SK-N-SH treated with all-trans-retinoic acid at 6 μM for 48 hours (cell line): ENCODE measurements at regions not wholly inside any gene's neighbourhood (a gene's known extent, or its start where the extent isn't known, plus 50 kb on each side); places are given as distances from the start of the nearest gene placed in this dataset.

Experiments
- ARNTL ChIP-seq: fragments of 450-650 bp; formaldehyde crosslinking; IDR thresholded peaks from 2 replicates; pipeline ENCODE4 v1.5.0; 2020; ENCODE audit warnings: low read depth, mild to moderate bottlenecking, moderate library complexity, borderline replicate concordance
- BACH2 ChIP-seq: fragments of 250-450 bp; sonication (Bioruptor Pico); IDR thresholded peaks from 2 replicates; pipeline ENCODE4 v1.9.0; 2021; ENCODE audit warnings: mild to moderate bottlenecking, borderline replicate concordance
- CSRNP3 ChIP-seq: fragments of 250-450 bp; sonication (Bioruptor Pico); IDR thresholded peaks from 2 replicates; pipeline ENCODE4 v1.5.1; 2021; ENCODE audit warnings: mild to moderate bottlenecking, moderate library complexity
- GLIS3 ChIP-seq: fragments of 250-450 bp; sonication (Bioruptor Pico); IDR thresholded peaks from 2 replicates; pipeline ENCODE4 v1.5.0; 2020; ENCODE audit warnings: mild to moderate bottlenecking, moderate library complexity
- ISL1 ChIP-seq: fragments of 250-450 bp; sonication (Bioruptor Pico); IDR thresholded peaks from 2 replicates; pipeline ENCODE4 v2.1.2; 2022; ENCODE audit warnings: mild to moderate bottlenecking, moderate library complexity
- OSR1 ChIP-seq: fragments of 250-450 bp; sonication (Bioruptor Pico); IDR thresholded peaks from 2 replicates; pipeline ENCODE4 v1.8.0; 2022; ENCODE audit warnings: moderate library complexity, mild to moderate bottlenecking, inconsistent platforms
- ZC3H10 ChIP-seq: fragments of 250-450 bp; sonication (Bioruptor Pico); IDR thresholded peaks from 2 replicates; pipeline ENCODE4 v1.5.1; 2021; ENCODE audit warnings: mild to moderate bottlenecking, moderate library complexity
- ZNF70 ChIP-seq: fragments of 450-650 bp; formaldehyde crosslinking; IDR thresholded peaks from 2 replicates; pipeline ENCODE4 v1.5.0; 2020; ENCODE audit warnings: mild to moderate bottlenecking, moderate library complexity
- TF ChIP-seq, protein P1 (sequence below): fragments of 250-450 bp; sonication (Bioruptor Pico); IDR thresholded peaks from 2 replicates; pipeline ENCODE4 v1.8.0; 2020; ENCODE audit warnings: mild to moderate bottlenecking, moderate library complexity, borderline replicate concordance
- TF ChIP-seq, protein P2 (sequence below): fragments of 250-450 bp; sonication (Bioruptor Pico); IDR thresholded peaks from 2 replicates; pipeline ENCODE4 v1.5.1; 2020; ENCODE audit warnings: low read depth, mild to moderate bottlenecking, moderate library complexity
- TF ChIP-seq, protein P3 (sequence below): fragments of 250-450 bp; sonication (Bioruptor Pico); IDR thresholded peaks from 2 replicates; pipeline ENCODE4 v1.8.0; 2021; ENCODE audit warnings: low read depth, mild to moderate bottlenecking, moderate library complexity, borderline replicate concordance

DNA sequence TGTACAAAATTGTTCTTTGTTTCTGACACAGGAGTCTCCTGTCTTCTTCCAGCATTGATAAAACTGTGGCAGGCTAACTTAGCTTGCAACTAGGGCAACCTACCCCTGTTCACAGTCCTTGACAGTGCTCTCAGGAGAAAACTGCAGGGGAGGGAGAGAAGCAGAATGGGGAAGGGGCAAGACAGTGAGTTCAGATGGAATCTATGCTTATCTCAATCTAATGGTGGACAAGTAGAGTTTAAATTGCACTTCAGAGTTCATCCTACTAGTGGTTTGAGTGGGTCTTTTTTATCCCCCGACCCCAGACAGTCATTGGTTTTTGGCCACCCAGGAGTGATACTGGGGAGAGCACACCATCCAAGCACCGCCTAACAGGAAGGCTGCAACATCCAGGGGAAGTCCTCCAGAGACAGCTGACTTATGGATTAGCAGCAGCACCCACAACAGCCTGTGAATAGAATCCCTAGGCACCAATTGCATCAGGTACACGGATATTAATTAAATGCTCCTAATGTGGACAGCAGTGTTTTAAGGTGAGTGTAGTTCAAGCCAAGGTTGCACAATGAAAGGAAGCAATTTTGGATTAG lies 236.6 kb downstream of the NHLRC3 start:
- TF ChIP-seq ARNTL (CRISPR knock-in tag): no peak
- TF ChIP-seq CSRNP3 (CRISPR knock-in tag): no peak
- TF ChIP-seq, protein P1, sequence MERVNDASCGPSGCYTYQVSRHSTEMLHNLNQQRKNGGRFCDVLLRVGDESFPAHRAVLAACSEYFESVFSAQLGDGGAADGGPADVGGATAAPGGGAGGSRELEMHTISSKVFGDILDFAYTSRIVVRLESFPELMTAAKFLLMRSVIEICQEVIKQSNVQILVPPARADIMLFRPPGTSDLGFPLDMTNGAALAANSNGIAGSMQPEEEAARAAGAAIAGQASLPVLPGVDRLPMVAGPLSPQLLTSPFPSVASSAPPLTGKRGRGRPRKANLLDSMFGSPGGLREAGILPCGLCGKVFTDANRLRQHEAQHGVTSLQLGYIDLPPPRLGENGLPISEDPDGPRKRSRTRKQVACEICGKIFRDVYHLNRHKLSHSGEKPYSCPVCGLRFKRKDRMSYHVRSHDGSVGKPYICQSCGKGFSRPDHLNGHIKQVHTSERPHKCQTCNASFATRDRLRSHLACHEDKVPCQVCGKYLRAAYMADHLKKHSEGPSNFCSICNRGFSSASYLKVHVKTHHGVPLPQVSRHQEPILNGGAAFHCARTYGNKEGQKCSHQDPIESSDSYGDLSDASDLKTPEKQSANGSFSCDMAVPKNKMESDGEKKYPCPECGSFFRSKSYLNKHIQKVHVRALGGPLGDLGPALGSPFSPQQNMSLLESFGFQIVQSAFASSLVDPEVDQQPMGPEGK (CRISPR knock-in tag): no peak
- TF ChIP-seq ZNF70 (CRISPR knock-in tag): no peak
- TF ChIP-seq, protein P2, sequence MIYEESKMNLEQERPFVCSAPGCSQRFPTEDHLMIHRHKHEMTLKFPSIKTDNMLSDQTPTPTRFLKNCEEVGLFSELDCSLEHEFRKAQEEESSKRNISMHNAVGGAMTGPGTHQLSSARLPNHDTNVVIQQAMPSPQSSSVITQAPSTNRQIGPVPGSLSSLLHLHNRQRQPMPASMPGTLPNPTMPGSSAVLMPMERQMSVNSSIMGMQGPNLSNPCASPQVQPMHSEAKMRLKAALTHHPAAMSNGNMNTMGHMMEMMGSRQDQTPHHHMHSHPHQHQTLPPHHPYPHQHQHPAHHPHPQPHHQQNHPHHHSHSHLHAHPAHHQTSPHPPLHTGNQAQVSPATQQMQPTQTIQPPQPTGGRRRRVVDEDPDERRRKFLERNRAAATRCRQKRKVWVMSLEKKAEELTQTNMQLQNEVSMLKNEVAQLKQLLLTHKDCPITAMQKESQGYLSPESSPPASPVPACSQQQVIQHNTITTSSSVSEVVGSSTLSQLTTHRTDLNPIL (CRISPR knock-in tag): no peak
- TF ChIP-seq ISL1 (CRISPR knock-in tag): no peak
- no peak for TF ChIP-seq OSR1 (CRISPR knock-in tag)
- no peak for TF ChIP-seq BACH2 (CRISPR knock-in tag)
- TF ChIP-seq, protein P3, sequence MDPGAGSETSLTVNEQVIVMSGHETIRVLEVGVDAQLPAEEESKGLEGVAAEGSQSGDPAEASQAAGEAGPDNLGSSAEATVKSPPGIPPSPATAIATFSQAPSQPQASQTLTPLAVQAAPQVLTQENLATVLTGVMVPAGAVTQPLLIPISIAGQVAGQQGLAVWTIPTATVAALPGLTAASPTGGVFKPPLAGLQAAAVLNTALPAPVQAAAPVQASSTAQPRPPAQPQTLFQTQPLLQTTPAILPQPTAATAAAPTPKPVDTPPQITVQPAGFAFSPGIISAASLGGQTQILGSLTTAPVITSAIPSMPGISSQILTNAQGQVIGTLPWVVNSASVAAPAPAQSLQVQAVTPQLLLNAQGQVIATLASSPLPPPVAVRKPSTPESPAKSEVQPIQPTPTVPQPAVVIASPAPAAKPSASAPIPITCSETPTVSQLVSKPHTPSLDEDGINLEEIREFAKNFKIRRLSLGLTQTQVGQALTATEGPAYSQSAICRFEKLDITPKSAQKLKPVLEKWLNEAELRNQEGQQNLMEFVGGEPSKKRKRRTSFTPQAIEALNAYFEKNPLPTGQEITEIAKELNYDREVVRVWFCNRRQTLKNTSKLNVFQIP (CRISPR knock-in tag): no peak
- TF ChIP-seq ZC3H10 (CRISPR knock-in tag): no peak
- no peak for TF ChIP-seq GLIS3 (CRISPR knock-in tag)
